ENCODE measurements at regions not wholly inside any gene's neighbourhood (a gene's known extent, or its start where the extent isn't known, plus 50 kb on each side); places are given as distances from the start of the nearest gene placed in this dataset.
"Not testable (repeated sequence)": the region's sequence is repeated elsewhere in the genome, so short reads cannot be mapped to it uniquely, and the experiment has no call there.

- not testable (repeated sequence) for TF ChIP-seq REST (IDR thresholded peaks at IDR 0.05; ENCODE audit: low read depth, low read length); CTCF (IDR thresholded peaks at IDR 0.05)
Observed at GRCh38 chr20:11181129-11181528, 507.3 kb upstream of the JAG1 start.
